Neural cell (in vitro differentiated cells): ENCODE measurements at regions not wholly inside any gene's neighbourhood (a gene's known extent, or its start where the extent isn't known, plus 50 kb on each side); places are given as distances from the start of the nearest gene placed in this dataset.
"Not testable (repeated sequence)": the region's sequence is repeated elsewhere in the genome, so short reads cannot be mapped to it uniquely, and the experiment has no call there.

Source experiments
- H2AFZ ChIP-seq: fragments of 200-600, 300-800 bp; sonication (generic), shearing (Covaris generic); 2 replicates; pipeline ENCODE4 v1.6.0; 2014; ENCODE audit warnings: low read depth, mild to moderate bottlenecking, antibody characterized with exemption, low read length, moderate library complexity
- H3F3A ChIP-seq: fragments of 200-600 bp; shearing (Covaris generic); 2 replicates; pipeline ENCODE4 v1.6.1; 2016; ENCODE audit warnings: mild to moderate bottlenecking, moderate library complexity, mixed read lengths, antibody characterized with exemption, low read length; ENCODE audit not compliant: insufficient read depth, poor library complexity, severe bottlenecking
- H3K27ac ChIP-seq: fragments of 200-600, 300-800 bp; sonication (generic), shearing (Covaris generic); 2 replicates; pipeline ENCODE4 v1.5.1; 2014; ENCODE audit warnings: mild to moderate bottlenecking, low read length, moderate library complexity
- H3K27me3 ChIP-seq: fragments of 300-800, 200-600 bp; sonication (generic), shearing (Covaris generic); 2 replicates; pipeline ENCODE4 v1.6.0; 2014; ENCODE audit warnings: mild to moderate bottlenecking, low read depth, low read length, moderate library complexity; ENCODE audit not compliant: insufficient read depth
- H3K36me3 ChIP-seq: fragments of 300-800, 200-600 bp; sonication (generic), shearing (Covaris generic); 2 replicates; pipeline ENCODE4 v1.5.1; 2014; ENCODE audit warnings: mild to moderate bottlenecking, antibody characterized with exemption, low read length, moderate library complexity; ENCODE audit not compliant: insufficient read depth
- H3K4me2 ChIP-seq: fragments of 300-800, 200-600 bp; sonication (generic), shearing (Covaris generic); 2 replicates; pipeline ENCODE4 v1.6.0; 2014; ENCODE audit warnings: mild to moderate bottlenecking, low read length
- H3K4me3 ChIP-seq: fragments of 300-800, 200-600 bp; sonication (generic), shearing (Covaris generic); 2 replicates; pipeline ENCODE4 v1.5.1; 2014; ENCODE audit warnings: mild to moderate bottlenecking, low read length, moderate library complexity
- H3K79me2 ChIP-seq: fragments of 200-600 bp; shearing (Covaris generic); replicated peaks from 2 replicates; pipeline ENCODE4 v1.6.0; 2014; ENCODE audit warnings: mild to moderate bottlenecking, low read length, moderate library complexity; ENCODE audit not compliant: insufficient read depth
- H3K9ac ChIP-seq: fragments of 300-800, 200-600 bp; sonication (generic), shearing (Covaris generic); 2 replicates; pipeline ENCODE4 v1.6.1; 2016; ENCODE audit warnings: mild to moderate bottlenecking, low read length, mixed read lengths
- H3K9me2 ChIP-seq: fragments of 200-600 bp; shearing (Covaris generic); 2 replicates; pipeline ENCODE4 v1.6.1; 2016; ENCODE audit warnings: mild to moderate bottlenecking, low read length, mixed read lengths; ENCODE audit not compliant: insufficient read depth
- H3K9me3 ChIP-seq: fragments of 200-600, 300-800 bp; sonication (generic), shearing (Covaris generic); 2 replicates; pipeline ENCODE4 v1.6.1; 2016; ENCODE audit warnings: mild to moderate bottlenecking, mixed run types, low read length, moderate library complexity, mixed read lengths
- H4K20me1 ChIP-seq: fragments of 200-600 bp; shearing (Covaris generic); 2 replicates; pipeline ENCODE4 v1.6.1; 2016; ENCODE audit warnings: mild to moderate bottlenecking, mixed run types; ENCODE audit not compliant: insufficient read depth
- EP300 ChIP-seq: fragments of 450-650 bp; conservative IDR thresholded peaks from 2 replicates; pipeline ENCODE4 v1.6.1; 2014; ENCODE audit warnings: antibody characterized with exemption, mild to moderate bottlenecking, moderate library complexity; ENCODE audit not compliant: poor library complexity, severe bottlenecking
- EZH2 ChIP-seq: fragments of 200-600, 300-800 bp; shearing (Covaris generic), sonication (generic); IDR thresholded peaks from 2 replicates; pipeline ENCODE4 v1.6.1; 2014; ENCODE audit warnings: antibody characterized with exemption, low read length, borderline replicate concordance, mild to moderate bottlenecking; ENCODE audit not compliant: insufficient read depth, poor library complexity, severe bottlenecking
- MXI1 ChIP-seq: fragments of 450-650 bp; conservative IDR thresholded peaks from 2 replicates; pipeline ENCODE4 v1.6.1; 2014; ENCODE audit warnings: antibody characterized with exemption, mild to moderate bottlenecking; ENCODE audit not compliant: poor library complexity, severe bottlenecking
- POLR2AphosphoS5 ChIP-seq: IDR thresholded peaks from 2 replicates; pipeline ENCODE4 v1.6.1; 2012
- RAD21 ChIP-seq: fragments of 450-650 bp; conservative IDR thresholded peaks from 2 replicates; pipeline ENCODE4 v1.6.1; 2014; ENCODE audit warnings: antibody characterized with exemption, mild to moderate bottlenecking, moderate library complexity
- SMC3 ChIP-seq: fragments of 450-650 bp; conservative IDR thresholded peaks from 2 replicates; pipeline ENCODE4 v1.6.1; 2014; ENCODE audit warnings: antibody characterized with exemption, mild to moderate bottlenecking, moderate library complexity; ENCODE audit not compliant: poor library complexity
- TAF1 ChIP-seq: IDR thresholded peaks from 2 replicates; pipeline ENCODE4 v1.6.1; 2012; ENCODE audit warnings: low read depth
- TF ChIP-seq, protein P1 (sequence below): fragments of 450-650 bp; IDR thresholded peaks from 2 replicates; pipeline ENCODE4 v1.5.1; 2014; ENCODE audit warnings: antibody characterized with exemption, mild to moderate bottlenecking, moderate library complexity; ENCODE audit not compliant: poor library complexity, severe bottlenecking
- TF ChIP-seq, protein P2 (sequence below): IDR thresholded peaks from 2 replicates; pipeline ENCODE4 v1.6.1; 2012; ENCODE audit warnings: borderline replicate concordance

DNA sequence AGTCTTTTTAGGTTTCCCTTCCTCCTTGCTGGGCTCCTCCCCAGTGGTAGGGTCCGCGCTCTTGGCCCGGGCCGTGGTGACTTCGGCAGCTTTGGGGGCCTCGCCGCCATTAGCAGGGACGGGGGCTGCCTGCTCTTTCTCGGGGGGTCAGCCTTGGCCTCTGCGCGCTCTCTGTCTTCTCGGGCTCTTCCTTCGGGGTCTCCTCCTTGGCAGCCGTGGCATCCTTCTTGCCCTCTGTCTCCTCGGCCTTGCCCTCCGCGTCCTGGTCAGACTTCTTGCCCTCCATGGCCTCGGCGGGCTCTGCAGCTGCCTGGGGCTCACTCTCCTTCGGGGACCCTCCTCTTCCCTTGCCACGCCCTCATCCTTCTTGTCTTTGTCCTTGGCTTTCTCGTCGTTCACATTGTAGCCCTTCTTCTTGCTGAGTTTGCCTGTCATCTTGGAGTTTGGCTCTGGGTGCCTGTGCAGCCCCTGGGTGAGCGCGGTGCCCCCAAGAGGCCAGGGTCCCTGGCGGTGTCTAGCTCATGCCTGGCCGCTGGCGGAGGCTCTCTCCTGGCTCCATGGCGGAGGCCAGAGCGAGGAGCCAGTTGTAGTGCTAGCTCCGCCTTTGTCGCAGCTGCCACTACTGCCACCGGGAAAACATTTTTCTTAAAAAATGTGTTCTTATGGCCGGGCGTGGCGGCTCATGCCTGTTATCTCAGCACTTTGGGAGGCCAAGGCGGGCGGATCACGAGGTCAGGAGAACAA, 283.0 kb upstream of the SGCG start:
- H3F3A ChIP-seq, result no peaks in the 10 kb centered on the region
- TF ChIP-seq MXI1 (no peak), EZH2 (no peak), EP300 (no peak), TAF1 (no peak), POLR2AphosphoS5 (no peak), SMC3 (no peak), RAD21 (no peak)
- TF ChIP-seq, protein P1, sequence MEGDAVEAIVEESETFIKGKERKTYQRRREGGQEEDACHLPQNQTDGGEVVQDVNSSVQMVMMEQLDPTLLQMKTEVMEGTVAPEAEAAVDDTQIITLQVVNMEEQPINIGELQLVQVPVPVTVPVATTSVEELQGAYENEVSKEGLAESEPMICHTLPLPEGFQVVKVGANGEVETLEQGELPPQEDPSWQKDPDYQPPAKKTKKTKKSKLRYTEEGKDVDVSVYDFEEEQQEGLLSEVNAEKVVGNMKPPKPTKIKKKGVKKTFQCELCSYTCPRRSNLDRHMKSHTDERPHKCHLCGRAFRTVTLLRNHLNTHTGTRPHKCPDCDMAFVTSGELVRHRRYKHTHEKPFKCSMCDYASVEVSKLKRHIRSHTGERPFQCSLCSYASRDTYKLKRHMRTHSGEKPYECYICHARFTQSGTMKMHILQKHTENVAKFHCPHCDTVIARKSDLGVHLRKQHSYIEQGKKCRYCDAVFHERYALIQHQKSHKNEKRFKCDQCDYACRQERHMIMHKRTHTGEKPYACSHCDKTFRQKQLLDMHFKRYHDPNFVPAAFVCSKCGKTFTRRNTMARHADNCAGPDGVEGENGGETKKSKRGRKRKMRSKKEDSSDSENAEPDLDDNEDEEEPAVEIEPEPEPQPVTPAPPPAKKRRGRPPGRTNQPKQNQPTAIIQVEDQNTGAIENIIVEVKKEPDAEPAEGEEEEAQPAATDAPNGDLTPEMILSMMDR, result no peak
- TF ChIP-seq, protein P2, sequence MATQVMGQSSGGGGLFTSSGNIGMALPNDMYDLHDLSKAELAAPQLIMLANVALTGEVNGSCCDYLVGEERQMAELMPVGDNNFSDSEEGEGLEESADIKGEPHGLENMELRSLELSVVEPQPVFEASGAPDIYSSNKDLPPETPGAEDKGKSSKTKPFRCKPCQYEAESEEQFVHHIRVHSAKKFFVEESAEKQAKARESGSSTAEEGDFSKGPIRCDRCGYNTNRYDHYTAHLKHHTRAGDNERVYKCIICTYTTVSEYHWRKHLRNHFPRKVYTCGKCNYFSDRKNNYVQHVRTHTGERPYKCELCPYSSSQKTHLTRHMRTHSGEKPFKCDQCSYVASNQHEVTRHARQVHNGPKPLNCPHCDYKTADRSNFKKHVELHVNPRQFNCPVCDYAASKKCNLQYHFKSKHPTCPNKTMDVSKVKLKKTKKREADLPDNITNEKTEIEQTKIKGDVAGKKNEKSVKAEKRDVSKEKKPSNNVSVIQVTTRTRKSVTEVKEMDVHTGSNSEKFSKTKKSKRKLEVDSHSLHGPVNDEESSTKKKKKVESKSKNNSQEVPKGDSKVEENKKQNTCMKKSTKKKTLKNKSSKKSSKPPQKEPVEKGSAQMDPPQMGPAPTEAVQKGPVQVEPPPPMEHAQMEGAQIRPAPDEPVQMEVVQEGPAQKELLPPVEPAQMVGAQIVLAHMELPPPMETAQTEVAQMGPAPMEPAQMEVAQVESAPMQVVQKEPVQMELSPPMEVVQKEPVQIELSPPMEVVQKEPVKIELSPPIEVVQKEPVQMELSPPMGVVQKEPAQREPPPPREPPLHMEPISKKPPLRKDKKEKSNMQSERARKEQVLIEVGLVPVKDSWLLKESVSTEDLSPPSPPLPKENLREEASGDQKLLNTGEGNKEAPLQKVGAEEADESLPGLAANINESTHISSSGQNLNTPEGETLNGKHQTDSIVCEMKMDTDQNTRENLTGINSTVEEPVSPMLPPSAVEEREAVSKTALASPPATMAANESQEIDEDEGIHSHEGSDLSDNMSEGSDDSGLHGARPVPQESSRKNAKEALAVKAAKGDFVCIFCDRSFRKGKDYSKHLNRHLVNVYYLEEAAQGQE, result no peak
- no peak overlapping the region for H3K4me3 ChIP-seq
- H4K20me1 ChIP-seq, result no peaks in the 10 kb centered on the region
- H3K9me2 ChIP-seq, result no peaks in the 10 kb centered on the region
- H3K4me2 ChIP-seq, result no peak overlapping the region
- no peak overlapping the region for H2AFZ ChIP-seq
- H3K27ac ChIP-seq, result no peak overlapping the region
- no peaks in the 10 kb centered on the region for H3K79me2 ChIP-seq
- no peak overlapping the region for H3K9ac ChIP-seq
- H3K36me3 ChIP-seq, result no peaks in the 10 kb centered on the region
- no peaks in the 10 kb centered on the region for H3K9me3 ChIP-seq
- no peaks in the 10 kb centered on the region for H3K27me3 ChIP-seq

DNA sequence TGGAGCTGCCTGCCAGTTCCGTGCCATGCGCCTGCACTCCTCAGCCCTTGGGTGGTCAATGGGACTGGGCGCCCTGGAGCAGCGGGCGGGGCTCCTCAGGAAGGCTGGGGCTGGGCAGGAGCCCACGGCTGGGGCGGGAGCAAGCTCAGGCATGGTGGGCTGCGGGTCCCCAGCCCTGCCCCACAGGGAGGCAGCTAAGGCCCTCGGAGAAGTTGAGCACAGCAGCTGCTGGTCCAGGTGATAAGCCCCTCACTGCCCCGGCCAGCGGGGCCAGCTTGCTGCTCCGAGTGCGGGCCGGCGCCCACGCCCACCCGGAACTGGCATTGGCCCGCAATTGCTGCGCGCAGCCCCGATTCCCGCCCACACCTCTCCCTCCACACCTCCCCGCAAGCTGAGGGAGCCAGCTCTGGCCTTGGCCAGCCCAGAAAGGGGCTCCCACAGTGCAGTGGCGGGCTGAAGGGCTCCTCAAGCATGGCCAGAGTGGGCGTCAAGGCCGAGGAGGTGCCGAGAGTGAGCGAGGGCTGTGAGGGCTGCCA, 280.3 kb upstream of the SGCG start:
- not testable (repeated sequence) for H3K9me2 ChIP-seq, H3F3A ChIP-seq, H4K20me1 ChIP-seq, H3K9me3 ChIP-seq, H3K27me3 ChIP-seq, H3K4me3 ChIP-seq, H3K27ac ChIP-seq, H3K36me3 ChIP-seq, H2AFZ ChIP-seq, H3K79me2 ChIP-seq, H3K9ac ChIP-seq, H3K4me2 ChIP-seq
